ENCODE measurements at regions not wholly inside any gene's neighbourhood (a gene's known extent, or its start where the extent isn't known, plus 50 kb on each side); places are given as distances from the start of the nearest gene placed in this dataset.
"Not testable (repeated sequence)": the region's sequence is repeated elsewhere in the genome, so short reads cannot be mapped to it uniquely, and the experiment has no call there.

GRCh38 chr11:57917632-57918031, 106.0 kb upstream of the OR9Q1 start:
- no peak for DNase-seq (ENCODE audit: low read depth)

- no peak for DNase-seq (ENCODE audit: low read depth)
Observed at GRCh38 chr11:57920971-57921370, 102.7 kb upstream of the OR9Q1 start.

GRCh38 chr11:57932105-57932504, 91.6 kb upstream of the OR9Q1 start:
- no peak for DNase-seq (ENCODE audit: low read depth)

GRCh38 chr11:57935402-57936049, 88.2 kb upstream of the OR9Q1 start:
- no peak for DNase-seq (ENCODE audit: low read depth)

- no peak for DNase-seq (ENCODE audit: low read depth)
Observed at GRCh38 chr11:57936050-57936418, 87.6 kb upstream of the OR9Q1 start.

- no peak for DNase-seq (ENCODE audit: low read depth)
Observed at GRCh38 chr11:57937431-57937830, 86.2 kb upstream of the OR9Q1 start.

GRCh38 chr11:57938351-57938750, 85.3 kb upstream of the OR9Q1 start:
- DNase-seq (ENCODE audit: low read depth), result no peak

GRCh38 chr11:57940044-57940756, 83.5 kb upstream of the OR9Q1 start:
- no peak for DNase-seq (ENCODE audit: low read depth)

GRCh38 chr11:57941875-57942274, 81.8 kb upstream of the OR9Q1 start:
- DNase-seq (ENCODE audit: low read depth), result no peak

- no peak for DNase-seq (ENCODE audit: low read depth)
Observed at GRCh38 chr11:57942808-57943207, 80.9 kb upstream of the OR9Q1 start.

- not testable (repeated sequence) for DNase-seq (ENCODE audit: low read depth)
Observed at GRCh38 chr11:57943766-57944165, 79.9 kb upstream of the OR9Q1 start.

- DNase-seq (ENCODE audit: low read depth), result no peak
Observed at GRCh38 chr11:57946628-57947027, 77.1 kb upstream of the OR9Q1 start.

GRCh38 chr11:57964660-57965059, 59.0 kb upstream of the OR9Q1 start:
- DNase-seq (ENCODE audit: low read depth), result no peak

GRCh38 chr11:57971272-57972012, 52.2 kb upstream of the OR9Q1 start:
- no peak for DNase-seq (ENCODE audit: low read depth)

- DNase-seq (ENCODE audit: low read depth), result no peak
Observed at GRCh38 chr11:57972013-57972367, 51.7 kb upstream of the OR9Q1 start.

Measured in M059J (cell line).